ENCODE measurements at regions not wholly inside any gene's neighbourhood (a gene's known extent, or its start where the extent isn't known, plus 50 kb on each side); places are given as distances from the start of the nearest gene placed in this dataset.

- Histone ChIP-seq H3K36me3 (no peaks in the 10 kb centered on the region), H3K27ac (no peak overlapping the region), H3K4me3 (ENCODE audit: low read depth, low read length) (no peak overlapping the region), H3K27me3 (ENCODE audit: insufficient read depth, low read depth, severe bottlenecking) (peaks cover 76% of the 10 kb centered on the region), H3K9me3 (ENCODE audit: severe bottlenecking) (no peaks in the 10 kb centered on the region)
- DNase-seq, result no peak
- TF ChIP-seq CTCF (IDR thresholded peaks at IDR 0.05; ENCODE audit: low read depth, low read length), result no peak
These were observed 71.5 kb upstream of the EGR2 start for GRCh38 chr10:62887642-62888041.

- peaks cover 70% of the 10 kb centered on the region for H3K27me3 ChIP-seq (ENCODE audit: insufficient read depth, low read depth, severe bottlenecking)
- H3K36me3 ChIP-seq, result no peaks in the 10 kb centered on the region
- no peak for DNase-seq
- no peak for TF ChIP-seq CTCF (IDR thresholded peaks at IDR 0.05; ENCODE audit: low read depth, low read length)
- H3K4me3 ChIP-seq (ENCODE audit: low read depth, low read length), result no peak overlapping the region
- H3K27ac ChIP-seq, result no peak overlapping the region
- H3K9me3 ChIP-seq (ENCODE audit: severe bottlenecking), result no peaks in the 10 kb centered on the region
These were observed 69.7 kb upstream of the EGR2 start for GRCh38 chr10:62885684-62886461.

GRCh38 chr10:62880162-62880561, 64.0 kb upstream of the EGR2 start:
- Histone ChIP-seq H3K27me3 (ENCODE audit: insufficient read depth, low read depth, severe bottlenecking) (peaks cover 63% of the 10 kb centered on the region), H3K4me3 (ENCODE audit: low read depth, low read length) (no peak overlapping the region), H3K36me3 (no peaks in the 10 kb centered on the region), H3K9me3 (ENCODE audit: severe bottlenecking) (no peaks in the 10 kb centered on the region), H3K27ac (no peak overlapping the region)
- no peak for TF ChIP-seq CTCF (IDR thresholded peaks at IDR 0.05; ENCODE audit: low read depth, low read length)
- no peak for DNase-seq

GRCh38 chr10:62873866-62874265, 57.7 kb upstream of the EGR2 start:
- no peak overlapping the region for H3K4me3 ChIP-seq (ENCODE audit: low read depth, low read length)

GRCh38 chr10:62870866-62871265, 54.7 kb upstream of the EGR2 start:
- no peak for DNase-seq
- H3K9me3 ChIP-seq (ENCODE audit: severe bottlenecking), result no peaks in the 10 kb centered on the region

More at GRCh38 chr10:62873866-62874265, 57.7 kb upstream of the EGR2 start:
- Histone ChIP-seq H3K27me3 (ENCODE audit: insufficient read depth, low read depth, severe bottlenecking) (peaks cover 73% of the 10 kb centered on the region), H3K36me3 (no peaks in the 10 kb centered on the region), H3K27ac (no peak overlapping the region), H3K9me3 (ENCODE audit: severe bottlenecking) (no peaks in the 10 kb centered on the region)
- TF ChIP-seq CTCF (IDR thresholded peaks at IDR 0.05; ENCODE audit: low read depth, low read length), result no peak
- no peak for DNase-seq

More at GRCh38 chr10:62870866-62871265, 54.7 kb upstream of the EGR2 start:
- Histone ChIP-seq H3K36me3 (no peaks in the 10 kb centered on the region), H3K27ac (no peak overlapping the region), H3K4me3 (ENCODE audit: low read depth, low read length) (no peak overlapping the region), H3K27me3 (ENCODE audit: insufficient read depth, low read depth, severe bottlenecking) (peaks cover 60% of the 10 kb centered on the region)
- TF ChIP-seq CTCF (IDR thresholded peaks at IDR 0.05; ENCODE audit: low read depth, low read length), result no peak

Measured in WERI-Rb-1 (cell line).